ENCODE measurements at regions not wholly inside any gene's neighbourhood (a gene's known extent, or its start where the extent isn't known, plus 50 kb on each side); places are given as distances from the start of the nearest gene placed in this dataset.
"Not testable (repeated sequence)": the region's sequence is repeated elsewhere in the genome, so short reads cannot be mapped to it uniquely, and the experiment has no call there.

- not testable (repeated sequence) for H3K4me1 ChIP-seq (ENCODE audit: control insufficient read depth in 1 of 2, insufficient read depth in 2 of 2, low read length in 2 of 2); H3K36me3 ChIP-seq (ENCODE audit: control insufficient read depth in 1 of 2, insufficient read depth in 2 of 2, low read length in 2 of 2); H3K27me3 ChIP-seq (ENCODE audit: low read depth, low read length); H3K4me3 ChIP-seq (ENCODE audit: low read depth in 1 of 2, low read length in 2 of 2); H3K27ac ChIP-seq (ENCODE audit: low read length)
- H3K9me3 ChIP-seq (ENCODE audit: control insufficient read depth in 1 of 2, low read length in 2 of 2): peaks cover 0 to 14% of the 10 kb centered on the region in 2 donors
Observed at GRCh38 chr4:142897518-142897917, 51.4 kb upstream of the INPP4B start.

GRCh38 chr4:142900622-142901021 lies 54.5 kb upstream of the INPP4B start:
- Histone ChIP-seq H3K27ac (ENCODE audit: low read length) (no peak overlapping the region), H3K4me3 (ENCODE audit: low read depth in 1 of 2, low read length in 2 of 2) (no peak overlapping the region), H3K36me3 (ENCODE audit: control insufficient read depth in 1 of 2, insufficient read depth in 2 of 2, low read length in 2 of 2) (no peaks in the 10 kb centered on the region), H3K9me3 (ENCODE audit: control insufficient read depth in 1 of 2, low read length in 2 of 2) (peaks cover 0 to 10% of the 10 kb centered on the region in 2 donors), H3K4me1 (ENCODE audit: control insufficient read depth in 1 of 2, insufficient read depth in 2 of 2, low read length in 2 of 2) (peaks cover 0 to 9% of the 10 kb centered on the region in 2 donors), H3K27me3 (ENCODE audit: low read depth, low read length) (no peaks in the 10 kb centered on the region)

GRCh38 chr4:142901166-142901662 lies 55.1 kb upstream of the INPP4B start:
- no peaks in the 10 kb centered on the region for H3K36me3 ChIP-seq (ENCODE audit: control insufficient read depth in 1 of 2, insufficient read depth in 2 of 2, low read length in 2 of 2)
- H3K4me3 ChIP-seq (ENCODE audit: low read depth in 1 of 2, low read length in 2 of 2): no peak overlapping the region
- H3K27me3 ChIP-seq (ENCODE audit: low read depth, low read length): no peaks in the 10 kb centered on the region
- peaks cover 0 to 10% of the 10 kb centered on the region in 2 donors for H3K9me3 ChIP-seq (ENCODE audit: control insufficient read depth in 1 of 2, low read length in 2 of 2)
- H3K27ac ChIP-seq (ENCODE audit: low read length): no peak overlapping the region
- peaks cover 0 to 9% of the 10 kb centered on the region in 2 donors for H3K4me1 ChIP-seq (ENCODE audit: control insufficient read depth in 1 of 2, insufficient read depth in 2 of 2, low read length in 2 of 2)

GRCh38 chr4:142903617-142904016 lies 57.5 kb upstream of the INPP4B start:
- H3K36me3 ChIP-seq (ENCODE audit: control insufficient read depth in 1 of 2, insufficient read depth in 2 of 2, low read length in 2 of 2); H3K4me3 ChIP-seq (ENCODE audit: low read depth in 1 of 2, low read length in 2 of 2); H3K27me3 ChIP-seq (ENCODE audit: low read depth, low read length); H3K27ac ChIP-seq (ENCODE audit: low read length); H3K4me1 ChIP-seq (ENCODE audit: control insufficient read depth in 1 of 2, insufficient read depth in 2 of 2, low read length in 2 of 2); H3K9me3 ChIP-seq (ENCODE audit: control insufficient read depth in 1 of 2, low read length in 2 of 2): not testable (repeated sequence)

- Histone ChIP-seq H3K27ac (ENCODE audit: low read length) (no peak overlapping the region), H3K4me3 (ENCODE audit: low read depth in 1 of 2, low read length in 2 of 2) (no peak overlapping the region), H3K36me3 (ENCODE audit: control insufficient read depth in 1 of 2, insufficient read depth in 2 of 2, low read length in 2 of 2) (no peaks in the 10 kb centered on the region), H3K9me3 (ENCODE audit: control insufficient read depth in 1 of 2, low read length in 2 of 2) (no peaks in the 10 kb centered on the region), H3K27me3 (ENCODE audit: low read depth, low read length) (no peaks in the 10 kb centered on the region), H3K4me1 (ENCODE audit: control insufficient read depth in 1 of 2, insufficient read depth in 2 of 2, low read length in 2 of 2) (peaks cover 0 to 3% of the 10 kb centered on the region in 2 donors)
Observed at GRCh38 chr4:142909908-142910307, 63.8 kb upstream of the INPP4B start.

- H3K4me3 ChIP-seq (ENCODE audit: low read depth in 1 of 2, low read length in 2 of 2): no peak overlapping the region
- peaks cover 0 to 3% of the 10 kb centered on the region in 2 donors for H3K4me1 ChIP-seq (ENCODE audit: control insufficient read depth in 1 of 2, insufficient read depth in 2 of 2, low read length in 2 of 2)
- H3K36me3 ChIP-seq (ENCODE audit: control insufficient read depth in 1 of 2, insufficient read depth in 2 of 2, low read length in 2 of 2): no peaks in the 10 kb centered on the region
- no peak overlapping the region for H3K27ac ChIP-seq (ENCODE audit: low read length)
- no peaks in the 10 kb centered on the region for H3K9me3 ChIP-seq (ENCODE audit: control insufficient read depth in 1 of 2, low read length in 2 of 2)
- no peaks in the 10 kb centered on the region for H3K27me3 ChIP-seq (ENCODE audit: low read depth, low read length)
Observed at GRCh38 chr4:142913034-142913433, 66.9 kb upstream of the INPP4B start.

- Histone ChIP-seq H3K4me1 (ENCODE audit: control insufficient read depth in 1 of 2, insufficient read depth in 2 of 2, low read length in 2 of 2) (peaks cover 0 to 3% of the 10 kb centered on the region in 2 donors), H3K4me3 (ENCODE audit: low read depth in 1 of 2, low read length in 2 of 2) (no peak overlapping the region), H3K27me3 (ENCODE audit: low read depth, low read length) (no peaks in the 10 kb centered on the region), H3K36me3 (ENCODE audit: control insufficient read depth in 1 of 2, insufficient read depth in 2 of 2, low read length in 2 of 2) (no peaks in the 10 kb centered on the region), H3K27ac (ENCODE audit: low read length) (no peak overlapping the region), H3K9me3 (ENCODE audit: control insufficient read depth in 1 of 2, low read length in 2 of 2) (no peaks in the 10 kb centered on the region)
Observed at GRCh38 chr4:142913461-142914030, 67.4 kb upstream of the INPP4B start.

GRCh38 chr4:142917678-142918077 lies 71.6 kb upstream of the INPP4B start:
- H3K4me1 ChIP-seq (ENCODE audit: control insufficient read depth in 1 of 2, insufficient read depth in 2 of 2, low read length in 2 of 2): peaks cover 0 to 2% of the 10 kb centered on the region in 2 donors
- H3K27ac ChIP-seq (ENCODE audit: low read length): no peak overlapping the region
- no peaks in the 10 kb centered on the region for H3K36me3 ChIP-seq (ENCODE audit: control insufficient read depth in 1 of 2, insufficient read depth in 2 of 2, low read length in 2 of 2)
- H3K9me3 ChIP-seq (ENCODE audit: control insufficient read depth in 1 of 2, low read length in 2 of 2): no peaks in the 10 kb centered on the region
- H3K27me3 ChIP-seq (ENCODE audit: low read depth, low read length): no peaks in the 10 kb centered on the region
- no peak overlapping the region for H3K4me3 ChIP-seq (ENCODE audit: low read depth in 1 of 2, low read length in 2 of 2)

- H3K36me3 ChIP-seq (ENCODE audit: control insufficient read depth in 1 of 2, insufficient read depth in 2 of 2, low read length in 2 of 2): no peaks in the 10 kb centered on the region
- H3K27me3 ChIP-seq (ENCODE audit: low read depth, low read length): no peaks in the 10 kb centered on the region
- peak overlapping the region; percentile 10 for H3K27ac ChIP-seq (ENCODE audit: low read length)
- no peak overlapping the region for H3K4me3 ChIP-seq (ENCODE audit: low read depth in 1 of 2, low read length in 2 of 2)
- H3K4me1 ChIP-seq (ENCODE audit: control insufficient read depth in 1 of 2, insufficient read depth in 2 of 2, low read length in 2 of 2): peaks cover 0 to 29% of the 10 kb centered on the region in 2 donors
- no peaks in the 10 kb centered on the region for H3K9me3 ChIP-seq (ENCODE audit: control insufficient read depth in 1 of 2, low read length in 2 of 2)
Observed at GRCh38 chr4:142922720-142923119, 76.6 kb upstream of the INPP4B start.

- peaks cover 0 to 35% of the 10 kb centered on the region in 2 donors for H3K4me1 ChIP-seq (ENCODE audit: control insufficient read depth in 1 of 2, insufficient read depth in 2 of 2, low read length in 2 of 2)
- H3K4me3 ChIP-seq (ENCODE audit: low read depth in 1 of 2, low read length in 2 of 2): no peak overlapping the region
- H3K27me3 ChIP-seq (ENCODE audit: low read depth, low read length): no peaks in the 10 kb centered on the region
- peak overlapping the region; percentile 34 for H3K27ac ChIP-seq (ENCODE audit: low read length)
- no peaks in the 10 kb centered on the region for H3K9me3 ChIP-seq (ENCODE audit: control insufficient read depth in 1 of 2, low read length in 2 of 2)
- no peaks in the 10 kb centered on the region for H3K36me3 ChIP-seq (ENCODE audit: control insufficient read depth in 1 of 2, insufficient read depth in 2 of 2, low read length in 2 of 2)
Observed at GRCh38 chr4:142923619-142924018, 77.5 kb upstream of the INPP4B start.

- H3K36me3 ChIP-seq (ENCODE audit: control insufficient read depth in 1 of 2, insufficient read depth in 2 of 2, low read length in 2 of 2): no peaks in the 10 kb centered on the region
- no peaks in the 10 kb centered on the region for H3K27me3 ChIP-seq (ENCODE audit: low read depth, low read length)
- H3K27ac ChIP-seq (ENCODE audit: low read length): no peak overlapping the region
- H3K9me3 ChIP-seq (ENCODE audit: control insufficient read depth in 1 of 2, low read length in 2 of 2): no peaks in the 10 kb centered on the region
- H3K4me1 ChIP-seq (ENCODE audit: control insufficient read depth in 1 of 2, insufficient read depth in 2 of 2, low read length in 2 of 2): peaks cover 0 to 35% of the 10 kb centered on the region in 2 donors
- no peak overlapping the region for H3K4me3 ChIP-seq (ENCODE audit: low read depth in 1 of 2, low read length in 2 of 2)
Observed at GRCh38 chr4:142925161-142925560, 79.1 kb upstream of the INPP4B start.

GRCh38 chr4:142927721-142928120 lies 81.6 kb upstream of the INPP4B start:
- H3K4me1 ChIP-seq (ENCODE audit: control insufficient read depth in 1 of 2, insufficient read depth in 2 of 2, low read length in 2 of 2): peaks cover 0 to 32% of the 10 kb centered on the region in 2 donors
- H3K4me3 ChIP-seq (ENCODE audit: low read depth in 1 of 2, low read length in 2 of 2): no peak overlapping the region
- H3K27me3 ChIP-seq (ENCODE audit: low read depth, low read length): no peaks in the 10 kb centered on the region
- no peak overlapping the region for H3K27ac ChIP-seq (ENCODE audit: low read length)
- H3K9me3 ChIP-seq (ENCODE audit: control insufficient read depth in 1 of 2, low read length in 2 of 2): no peaks in the 10 kb centered on the region
- no peaks in the 10 kb centered on the region for H3K36me3 ChIP-seq (ENCODE audit: control insufficient read depth in 1 of 2, insufficient read depth in 2 of 2, low read length in 2 of 2)

Measured in muscle layer of duodenum (tissue), 2 donors.